ENCODE measurements at regions not wholly inside any gene's neighbourhood (a gene's known extent, or its start where the extent isn't known, plus 50 kb on each side); places are given as distances from the start of the nearest gene placed in this dataset.

- intact Hi-C loops (cut with micrococcal nuclease) = no loop called here
- Histone ChIP-seq H3K9me1 (replicated peaks; ENCODE audit: control insufficient read depth, extremely low read depth, insufficient read depth, low read length) (no peaks in the 10 kb centered on the region), H3K36me3 (ENCODE audit: control insufficient read depth in 2 of 2, extremely low read depth in 1 of 2, insufficient read depth in 2 of 2, low read length in 2 of 2) (no peaks in the 10 kb centered on the region), H3K9ac (replicated peaks; ENCODE audit: extremely low read depth, insufficient read depth, low read length) (no peak overlapping the region), H3K27me3 (ENCODE audit: control insufficient read depth in 2 of 2, insufficient read depth in 2 of 2, low read length in 2 of 2) (no peaks in the 10 kb centered on the region), H2AFZ (ENCODE audit: low read depth, low read length) (no peak overlapping the region), H4K20me1 (replicated peaks; ENCODE audit: control insufficient read depth, extremely low read depth, insufficient read depth, low read length) (no peaks in the 10 kb centered on the region), H3K4me2 (ENCODE audit: insufficient read depth, low read length) (no peak overlapping the region), H3K4me3 (replicated peaks in 1 of 3; ENCODE audit: insufficient read depth in 1 of 3, low read depth in 1 of 3, low read length in 3 of 3) (no peak overlapping the region), H3K9me3 (replicated peaks; ENCODE audit: control insufficient read depth, insufficient read depth, low read length) (peaks cover 4% of the 10 kb centered on the region), H3K27ac (ENCODE audit: insufficient read depth, low read depth, low read length) (no peak overlapping the region), H3K79me2 (ENCODE audit: control insufficient read depth, insufficient read depth, low read length) (no peaks in the 10 kb centered on the region), H3K4me1 (ENCODE audit: control insufficient read depth, extremely low read depth, insufficient read depth, low read length) (no peaks in the 10 kb centered on the region)
- POLR2A ChIA-PET = no interaction called here
- DNase-seq (ENCODE audit: low read depth, low spot score) (no peak), FAIRE-seq (no peak)
- TF ChIP-seq POLR2AphosphoS5 (IDR thresholded peaks at IDR 0.05; ENCODE audit: insufficient read depth, low read depth, low read length) (no peak), MAX (IDR thresholded peaks at IDR 0.05; ENCODE audit: insufficient read depth, insufficient read length) (no peak), CTCF (IDR thresholded peaks at IDR 0.05; ENCODE audit: extremely low read depth in 1 of 2, insufficient read depth in 1 of 2, low read depth in 1 of 2, low read length in 2 of 2) (no peak), GATA2 (IDR thresholded peaks at IDR 0.05; ENCODE audit: insufficient read depth, insufficient read length, low read depth, low read length) (no peak), JUN (IDR thresholded peaks at IDR 0.05; ENCODE audit: borderline replicate concordance, insufficient read depth, insufficient read length, low read depth) (no peak), EZH2 (IDR thresholded peaks at IDR 0.05; ENCODE audit: borderline replicate concordance, low read depth, low read length, severe bottlenecking) (no peak)
- CTCF ChIA-PET = no interaction called here
- dilution Hi-C loops (cut with MboI; ENCODE audit: extremely low pct_ligation_motif_present, low sequenced_read_pairs) = no loop called here
- no TSS peak for BruUV-seq (replicated peaks)
Measured at GRCh38 chr16:50939356-50939755, 197.5 kb downstream of the CYLD start.

- Histone ChIP-seq H3K27ac (ENCODE audit: insufficient read depth, low read depth, low read length) (no peak overlapping the region), H3K4me1 (ENCODE audit: control insufficient read depth, extremely low read depth, insufficient read depth, low read length) (no peaks in the 10 kb centered on the region), H3K4me2 (ENCODE audit: insufficient read depth, low read length) (no peak overlapping the region), H4K20me1 (replicated peaks; ENCODE audit: control insufficient read depth, extremely low read depth, insufficient read depth, low read length) (no peaks in the 10 kb centered on the region), H3K9me3 (replicated peaks; ENCODE audit: control insufficient read depth, insufficient read depth, low read length) (peaks cover 4% of the 10 kb centered on the region), H3K4me3 (replicated peaks in 1 of 3; ENCODE audit: insufficient read depth in 1 of 3, low read depth in 1 of 3, low read length in 3 of 3) (no peak overlapping the region), H3K27me3 (ENCODE audit: control insufficient read depth in 2 of 2, insufficient read depth in 2 of 2, low read length in 2 of 2) (no peaks in the 10 kb centered on the region), H3K9me1 (replicated peaks; ENCODE audit: control insufficient read depth, extremely low read depth, insufficient read depth, low read length) (no peaks in the 10 kb centered on the region), H2AFZ (ENCODE audit: low read depth, low read length) (no peak overlapping the region), H3K9ac (replicated peaks; ENCODE audit: extremely low read depth, insufficient read depth, low read length) (no peak overlapping the region), H3K79me2 (ENCODE audit: control insufficient read depth, insufficient read depth, low read length) (no peaks in the 10 kb centered on the region), H3K36me3 (ENCODE audit: control insufficient read depth in 2 of 2, extremely low read depth in 1 of 2, insufficient read depth in 2 of 2, low read length in 2 of 2) (no peaks in the 10 kb centered on the region)
- DNase-seq (ENCODE audit: low read depth, low spot score) = no peak
- ChIA-PET POLR2A (no interaction called here), CTCF (no interaction called here)
- intact Hi-C loops (cut with micrococcal nuclease) (no loop called here), dilution Hi-C loops (cut with MboI; ENCODE audit: extremely low pct_ligation_motif_present, low sequenced_read_pairs) (no loop called here)
- no TSS peak for BruUV-seq (replicated peaks)
- no peak for TF ChIP-seq CTCF (IDR thresholded peaks at IDR 0.05; ENCODE audit: extremely low read depth in 1 of 2, insufficient read depth in 1 of 2, low read depth in 1 of 2, low read length in 2 of 2)
- TF ChIP-seq EZH2 (IDR thresholded peaks at IDR 0.05; ENCODE audit: borderline replicate concordance, low read depth, low read length, severe bottlenecking) = no peak
- no peak for TF ChIP-seq MAX (IDR thresholded peaks at IDR 0.05; ENCODE audit: insufficient read depth, insufficient read length)
- TF ChIP-seq MYC (IDR thresholded peaks at IDR 0.05; ENCODE audit: low read depth, low read length) = no peak
- no peak for TF ChIP-seq POLR2AphosphoS5 (IDR thresholded peaks at IDR 0.05; ENCODE audit: insufficient read depth, low read depth, low read length)
- TF ChIP-seq POLR2A (IDR thresholded peaks at IDR 0.05; ENCODE audit: low read depth, low read length) = no peak
- TF ChIP-seq GATA2 (IDR thresholded peaks at IDR 0.05; ENCODE audit: insufficient read depth, insufficient read length, low read depth, low read length) = no peak
- TF ChIP-seq FOS (IDR thresholded peaks at IDR 0.05; ENCODE audit: borderline replicate concordance, insufficient read depth, low read length) = no peak
- no peak for FAIRE-seq
Measured at GRCh38 chr16:50938932-50939331, 197.0 kb downstream of the CYLD start.

All from endothelial cell of umbilical vein (primary cell).